Activated T-cell treated with anti-CD3 and anti-CD28 coated beads, Interleukin-2, amount 50 U/mL, for 72 hours (primary cell): ENCODE measurements at regions not wholly inside any gene's neighbourhood (a gene's known extent, or its start where the extent isn't known, plus 50 kb on each side); places are given as distances from the start of the nearest gene placed in this dataset.
"Not testable (repeated sequence)": the region's sequence is repeated elsewhere in the genome, so short reads cannot be mapped to it uniquely, and the experiment has no call there.

ENCODE experiments used
- ATAC-seq, 2 donors: fragments of 150-1000 bp; cut with Tn5 transposase; replicated peaks in 1 of 2; 2 replicates each; pipeline ENCODE4 v1.10.0; 2021; ENCODE audit warnings: moderate library complexity in 2 of 2, mild to moderate bottlenecking in 1 of 2
- DNase-seq, 2 donors: peaks; one replicate each; pipeline ENCODE4 v3.0.0; 2021 to 2022; ENCODE audit warnings: mixed read lengths in 1 of 2
- H3K27ac Mint-ChIP-seq: one replicate; pipeline ENCODE4 v1.8.0; 2022; ENCODE audit warnings: mild to moderate bottlenecking, moderate library complexity, mixed read lengths
- H3K27me3 Mint-ChIP-seq: one replicate; pipeline ENCODE4 v1.8.0; 2022; ENCODE audit warnings: low read depth, mixed read lengths
- H3K36me3 Mint-ChIP-seq, 2 donors: one replicate each; pipeline ENCODE4 v1.8.0; 2022; ENCODE audit warnings: mixed read lengths in 2 of 2, mild to moderate bottlenecking in 1 of 2; ENCODE audit not compliant: insufficient read depth in 2 of 2
- H3K4me1 Mint-ChIP-seq: one replicate; pipeline ENCODE4 v1.8.0; 2022; ENCODE audit warnings: low read depth, mixed read lengths
- H3K4me3 Mint-ChIP-seq, 2 donors: one replicate each; pipeline ENCODE4 v1.8.0; 2022; ENCODE audit warnings: mild to moderate bottlenecking in 2 of 2, mixed read lengths in 2 of 2, moderate library complexity in 2 of 2
- H3K9me3 Mint-ChIP-seq, 2 donors: one replicate each; pipeline ENCODE4 v1.8.0; 2022; ENCODE audit warnings: mixed read lengths in 2 of 2

- H3K4me1 Mint-ChIP-seq, H3K4me3 Mint-ChIP-seq, DNase-seq, H3K9me3 Mint-ChIP-seq, ATAC-seq, H3K27me3 Mint-ChIP-seq, H3K36me3 Mint-ChIP-seq, H3K27ac Mint-ChIP-seq: not testable (repeated sequence)
Measured at GRCh38 chr2:110394769-110395168, 77.8 kb downstream of the LIMS4 start.

- H3K27ac Mint-ChIP-seq, H3K9me3 Mint-ChIP-seq, H3K36me3 Mint-ChIP-seq, H3K27me3 Mint-ChIP-seq, H3K4me1 Mint-ChIP-seq, H3K4me3 Mint-ChIP-seq, DNase-seq, ATAC-seq: not testable (repeated sequence)
Measured at GRCh38 chr2:110392366-110392765, 80.2 kb downstream of the LIMS4 start.

GRCh38 chr2:110391035-110391418 lies 81.6 kb downstream of the LIMS4 start:
- not testable (repeated sequence) for H3K4me1 Mint-ChIP-seq, ATAC-seq, DNase-seq, H3K4me3 Mint-ChIP-seq, H3K27ac Mint-ChIP-seq, H3K27me3 Mint-ChIP-seq, H3K36me3 Mint-ChIP-seq, H3K9me3 Mint-ChIP-seq

- not testable (repeated sequence) for DNase-seq, H3K36me3 Mint-ChIP-seq, H3K27ac Mint-ChIP-seq, H3K4me3 Mint-ChIP-seq, H3K4me1 Mint-ChIP-seq, H3K27me3 Mint-ChIP-seq, H3K9me3 Mint-ChIP-seq
- ATAC-seq = peak; percentile 41 to 46
Measured at GRCh38 chr2:110390351-110391034, 82.1 kb downstream of the LIMS4 start.

DNA sequence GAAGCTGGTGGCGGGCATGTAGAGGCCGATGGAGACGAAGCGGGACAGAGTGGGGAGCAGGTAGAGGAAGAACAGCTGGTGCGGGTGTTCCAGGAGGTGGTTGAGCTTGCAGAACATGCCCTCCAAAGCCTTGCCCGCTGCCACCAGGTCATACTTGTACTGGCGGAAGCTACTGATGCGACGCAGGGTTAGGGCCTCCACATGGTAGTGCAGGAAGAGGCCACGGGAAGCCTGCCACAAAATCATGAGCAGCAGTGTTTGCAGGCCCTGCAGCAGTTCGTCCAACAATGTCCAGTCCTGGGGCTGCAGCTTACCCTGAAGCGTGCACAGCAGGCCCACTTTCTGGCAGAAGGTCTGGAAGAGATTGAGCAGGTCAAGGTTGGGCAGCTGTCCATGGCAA lies 85.6 kb downstream of the LIMS4 start:
- not testable (repeated sequence) for H3K4me3 Mint-ChIP-seq, H3K27me3 Mint-ChIP-seq, ATAC-seq, H3K36me3 Mint-ChIP-seq, H3K4me1 Mint-ChIP-seq, DNase-seq, H3K27ac Mint-ChIP-seq, H3K9me3 Mint-ChIP-seq

- H3K9me3 Mint-ChIP-seq, H3K4me1 Mint-ChIP-seq, H3K27ac Mint-ChIP-seq, ATAC-seq, H3K4me3 Mint-ChIP-seq, H3K36me3 Mint-ChIP-seq, H3K27me3 Mint-ChIP-seq, DNase-seq: not testable (repeated sequence)
Measured at GRCh38 chr2:110386546-110386945, 86.1 kb downstream of the LIMS4 start.

DNA sequence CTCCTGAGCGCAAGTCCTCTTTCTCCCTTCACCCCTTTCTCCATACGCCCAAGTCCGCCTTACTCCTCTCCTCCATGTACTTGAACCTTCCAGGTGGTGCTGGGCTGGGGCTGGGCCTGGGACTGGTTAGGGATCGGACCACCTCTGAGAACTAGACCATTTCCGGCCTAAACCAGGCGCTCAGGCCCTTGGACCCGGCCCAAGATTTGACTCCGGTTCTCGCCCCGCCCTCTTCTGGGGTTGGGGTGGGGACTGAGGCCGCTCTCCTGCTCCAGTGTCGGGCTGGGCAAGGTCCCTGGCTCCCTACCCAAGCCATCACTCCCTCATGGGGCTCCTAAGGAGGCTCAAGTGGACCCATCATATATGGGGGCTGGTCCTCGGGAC lies 87.9 kb downstream of the LIMS4 start:
- not testable (repeated sequence) for ATAC-seq, H3K9me3 Mint-ChIP-seq, H3K4me1 Mint-ChIP-seq, H3K27me3 Mint-ChIP-seq, H3K36me3 Mint-ChIP-seq, DNase-seq, H3K27ac Mint-ChIP-seq
- H3K4me3 Mint-ChIP-seq = peak overlapping the region in 1 of 2 donors; percentile 55

DNA sequence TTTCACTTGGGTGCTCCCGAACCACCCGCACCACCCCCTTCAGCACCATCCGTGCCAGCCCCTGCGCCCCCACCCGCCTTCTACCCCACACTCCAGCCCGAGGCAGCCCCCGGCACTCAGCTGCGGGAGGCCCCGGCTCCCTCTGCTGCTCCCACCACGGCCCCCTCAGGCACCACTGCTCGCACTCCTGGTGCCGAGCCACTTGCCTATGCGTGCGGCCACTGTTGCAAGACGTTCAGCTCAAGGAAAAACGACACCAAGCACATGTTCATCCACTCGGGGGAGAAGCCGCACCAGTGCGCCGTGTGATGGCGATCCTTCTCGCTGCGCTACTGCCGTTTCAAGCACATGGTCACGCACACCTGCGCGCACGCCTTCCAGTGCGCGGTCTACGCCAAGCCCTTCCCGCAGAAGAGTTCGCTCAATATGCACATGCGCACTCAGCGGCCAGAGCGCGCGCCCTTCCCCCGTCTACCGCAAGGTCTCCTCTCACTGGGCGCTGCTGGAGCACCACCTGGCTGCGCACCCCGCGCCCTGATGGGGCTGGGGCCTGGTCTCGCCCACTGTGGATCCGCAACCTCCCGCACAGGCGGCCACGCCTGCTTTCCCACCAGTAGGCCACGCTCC lies 88.4 kb downstream of the LIMS4 start:
- ATAC-seq = peak; percentile 57 to 69
- H3K36me3 Mint-ChIP-seq, H3K4me1 Mint-ChIP-seq: not testable (repeated sequence)

DNA sequence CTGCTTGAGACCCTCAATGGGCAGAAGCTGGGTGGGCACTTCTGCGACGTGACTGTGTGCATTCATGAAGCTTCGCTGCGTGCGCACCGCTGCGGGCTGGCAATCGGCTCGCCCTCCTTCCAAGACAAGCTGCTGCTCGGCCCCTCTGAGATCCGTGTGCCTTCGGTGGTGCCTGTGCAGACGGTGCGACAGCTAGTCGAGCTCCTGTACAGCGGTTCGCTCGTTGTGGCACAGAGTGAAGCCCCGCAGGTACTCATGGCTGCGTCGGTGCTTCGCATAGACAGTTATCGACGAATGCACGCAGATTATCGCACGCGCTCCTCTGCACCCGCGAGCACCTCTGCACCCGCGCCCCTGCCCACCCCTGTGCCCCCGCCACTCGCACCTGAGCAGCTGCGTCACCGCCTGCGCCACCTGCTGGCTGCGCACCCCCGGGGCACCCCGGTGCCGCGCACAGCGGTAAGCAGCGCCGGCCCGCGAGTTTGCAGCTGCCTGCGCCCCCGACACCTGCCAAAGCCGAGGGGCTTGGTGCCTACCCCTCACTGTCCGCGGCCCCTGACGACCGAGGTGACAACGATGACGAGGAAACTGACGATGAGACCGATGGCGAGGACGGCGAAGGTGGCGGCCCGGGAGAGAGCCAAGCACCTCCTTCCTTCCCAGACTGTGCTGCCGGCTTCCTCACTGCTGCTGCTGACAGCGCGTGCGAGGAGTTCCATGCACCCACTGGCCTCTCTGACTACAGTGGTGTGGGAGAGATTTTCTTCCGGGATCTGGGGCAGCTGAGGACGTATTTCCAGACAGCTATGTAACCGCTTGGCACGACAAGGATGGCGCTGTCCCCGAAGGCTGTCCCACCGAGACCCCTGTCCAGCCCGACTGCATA lies 89.2 kb downstream of the LIMS4 start:
- not testable (repeated sequence) for H3K36me3 Mint-ChIP-seq, H3K27ac Mint-ChIP-seq, H3K4me3 Mint-ChIP-seq, H3K9me3 Mint-ChIP-seq, DNase-seq, H3K27me3 Mint-ChIP-seq, H3K4me1 Mint-ChIP-seq
- ATAC-seq = peak; percentile 90 to 92

More for the DNA sequence above, 88.4 kb downstream of the LIMS4 start:
- DNase-seq, H3K27ac Mint-ChIP-seq, H3K9me3 Mint-ChIP-seq, H3K4me3 Mint-ChIP-seq, H3K27me3 Mint-ChIP-seq: not testable (repeated sequence)

GRCh38 chr2:110373519-110373918 lies 99.1 kb downstream of the LIMS4 start:
- not testable (repeated sequence) for H3K9me3 Mint-ChIP-seq, H3K36me3 Mint-ChIP-seq, H3K4me3 Mint-ChIP-seq, DNase-seq, H3K4me1 Mint-ChIP-seq, ATAC-seq, H3K27me3 Mint-ChIP-seq, H3K27ac Mint-ChIP-seq

DNA sequence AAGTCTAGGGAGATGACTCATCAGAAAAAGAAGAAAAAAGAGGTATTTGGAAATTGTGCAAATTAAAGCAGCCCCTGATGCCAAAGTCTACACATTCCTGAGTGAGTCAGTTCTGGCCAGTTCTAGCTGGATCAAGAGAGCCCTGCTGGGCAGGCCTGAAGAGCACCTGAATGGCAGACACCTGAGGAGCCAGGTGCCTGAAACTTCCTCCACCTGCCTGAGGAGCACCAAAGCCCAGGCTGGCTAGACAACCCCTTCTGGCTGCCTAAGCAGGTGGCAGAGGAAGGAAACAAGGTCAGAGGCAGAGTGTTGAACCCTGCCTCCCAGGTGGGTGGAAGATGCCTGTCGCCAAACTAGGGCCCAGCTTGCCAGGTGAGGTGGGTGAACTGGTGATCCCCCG lies 101.0 kb downstream of the LIMS4 start:
- not testable (repeated sequence) for H3K9me3 Mint-ChIP-seq, H3K4me3 Mint-ChIP-seq, H3K36me3 Mint-ChIP-seq, H3K27ac Mint-ChIP-seq, DNase-seq, H3K27me3 Mint-ChIP-seq, H3K4me1 Mint-ChIP-seq, ATAC-seq

- H3K9me3 Mint-ChIP-seq, H3K27ac Mint-ChIP-seq, DNase-seq, H3K36me3 Mint-ChIP-seq, H3K27me3 Mint-ChIP-seq, H3K4me3 Mint-ChIP-seq, H3K4me1 Mint-ChIP-seq: not testable (repeated sequence)
- ATAC-seq = peak in 1 of 2 donors; percentile 50
Measured at GRCh38 chr2:110357616-110358015, 115.0 kb downstream of the LIMS4 start.

- H3K9me3 Mint-ChIP-seq, ATAC-seq, H3K4me1 Mint-ChIP-seq, H3K27me3 Mint-ChIP-seq, H3K27ac Mint-ChIP-seq, DNase-seq, H3K36me3 Mint-ChIP-seq, H3K4me3 Mint-ChIP-seq: not testable (repeated sequence)
Measured at GRCh38 chr2:110354294-110355018, 118.2 kb downstream of the LIMS4 start.
